Neural progenitor cell (in vitro differentiated cells): ENCODE measurements at regions not wholly inside any gene's neighbourhood (a gene's known extent, or its start where the extent isn't known, plus 50 kb on each side); places are given as distances from the start of the nearest gene placed in this dataset.

Experiments used
- DNase-seq: peaks from one replicate; pipeline ENCODE4 v3.0.0-alpha.2; 2016; ENCODE audit warnings: low spot score
- H2AFZ ChIP-seq: fragments of 200-600 bp; sonication (generic); replicated peaks from 2 replicates; pipeline ENCODE4 v1.6.1; 2016; ENCODE audit warnings: antibody characterized with exemption
- H3F3A ChIP-seq: fragments of 200-600 bp; sonication (generic); 2 replicates; pipeline ENCODE4 v1.6.1; 2016; ENCODE audit warnings: antibody characterized with exemption, low read depth
- H3K27ac ChIP-seq: fragments of 200-600 bp; sonication (generic); 2 replicates; pipeline ENCODE4 v1.5.1; 2016; ENCODE audit warnings: mild to moderate bottlenecking
- H3K27me3 ChIP-seq: fragments of 200-600 bp; sonication (generic); 2 replicates; pipeline ENCODE4 v1.6.1; 2016; ENCODE audit warnings: mild to moderate bottlenecking, moderate library complexity
- H3K36me3 ChIP-seq: fragments of 200-600 bp; sonication (generic); 2 replicates; pipeline ENCODE4 v1.5.1; 2016
- H3K4me1 ChIP-seq: fragments of 200-600 bp; sonication (generic); 2 replicates; pipeline ENCODE4 v1.6.1; 2016; ENCODE audit warnings: mixed run types
- H3K4me2 ChIP-seq: fragments of 200-600 bp; sonication (generic); 2 replicates; pipeline ENCODE4 v1.6.1; 2016
- H3K4me3 ChIP-seq: fragments of 200-600 bp; sonication (generic); 2 replicates; pipeline ENCODE4 v1.5.1; 2016
- H3K79me2 ChIP-seq: fragments of 200-600 bp; sonication (generic); 2 replicates; pipeline ENCODE4 v1.6.1; 2016; ENCODE audit warnings: low read depth
- H3K9ac ChIP-seq: fragments of 200-600 bp; sonication (generic); 2 replicates; pipeline ENCODE4 v1.6.1; 2016
- H3K9me3 ChIP-seq: fragments of 200-600 bp; sonication (generic); 2 replicates; pipeline ENCODE4 v1.5.1; 2016; ENCODE audit warnings: low read depth
- H4K20me1 ChIP-seq: fragments of 200-600 bp; sonication (generic); 2 replicates; pipeline ENCODE4 v1.6.1; 2016; ENCODE audit warnings: low read depth
- H3K27ac Mint-ChIP-seq: 3 replicates; pipeline ENCODE4 v1.8.0; 2021; ENCODE audit warnings: mixed read lengths
- H3K27me3 Mint-ChIP-seq: 2 replicates; pipeline ENCODE4 v1.8.0; 2022; ENCODE audit warnings: low read depth, mild to moderate bottlenecking, inconsistent platforms, moderate library complexity, mixed read lengths; ENCODE audit not compliant: insufficient read depth
- H3K36me3 Mint-ChIP-seq: 3 replicates; pipeline ENCODE4 v1.8.0; 2021; ENCODE audit warnings: mixed read lengths
- H3K4me1 Mint-ChIP-seq: 3 replicates; pipeline ENCODE4 v1.8.0; 2021; ENCODE audit warnings: mixed read lengths
- H3K4me3 Mint-ChIP-seq: 3 replicates; pipeline ENCODE4 v1.8.0; 2021; ENCODE audit warnings: mild to moderate bottlenecking, moderate library complexity, mixed read lengths
- H3K9me3 Mint-ChIP-seq: 3 replicates; pipeline ENCODE4 v1.8.0; 2020; ENCODE audit warnings: mixed read lengths
- EZH2 ChIP-seq: fragments of 200-600 bp; sonication (generic); IDR thresholded peaks from 2 replicates; pipeline ENCODE4 v1.6.1; 2017; ENCODE audit warnings: antibody characterized with exemption, mild to moderate bottlenecking, moderate library complexity
- EZH2phosphoT487 ChIP-seq: fragments of 200-600 bp; sonication (generic); IDR thresholded peaks from 2 replicates; pipeline ENCODE4 v1.6.1; 2017; ENCODE audit warnings: antibody characterized with exemption
- TF ChIP-seq, protein P1 (sequence below): fragments of 200-600 bp; sonication (generic); IDR thresholded peaks from 2 replicates; pipeline ENCODE4 v1.5.1; 2017; ENCODE audit warnings: antibody characterized with exemption, mild to moderate bottlenecking

DNA sequence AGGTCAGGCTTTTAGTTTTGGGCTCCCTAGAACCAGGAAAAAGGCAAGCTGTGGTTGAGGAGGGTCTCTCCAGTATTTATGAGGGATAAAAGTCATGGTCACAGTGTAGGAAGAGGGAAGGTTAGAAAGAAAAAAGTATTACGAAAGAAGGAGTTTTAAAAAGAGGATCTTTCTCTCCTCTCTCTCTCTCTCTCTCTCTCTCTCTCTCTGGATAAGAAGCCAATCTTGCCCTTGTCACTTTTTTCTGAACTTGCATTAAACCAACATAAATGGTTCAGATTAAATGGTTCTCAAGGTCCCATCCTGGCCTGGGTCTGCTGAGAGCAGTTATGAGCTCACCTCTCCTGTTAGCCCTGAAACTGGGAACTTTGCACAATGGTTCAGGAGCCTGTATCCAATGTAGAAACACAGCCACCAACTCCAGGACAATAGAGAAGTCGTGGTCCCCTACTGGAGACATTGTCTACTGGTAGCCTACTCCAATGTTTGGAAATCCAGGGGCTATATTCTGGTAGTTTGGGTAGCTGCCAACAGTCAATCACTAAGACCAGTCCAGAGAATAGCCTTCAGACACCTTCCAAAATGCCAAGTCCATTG is 131.9 kb downstream of the DAD1 start:
- Mint-ChIP-seq H3K27me3 (peaks cover 9% of the 10 kb centered on the region), H3K27ac (no peak overlapping the region)
- TF ChIP-seq EZH2: no peak
- TF ChIP-seq, protein P1, sequence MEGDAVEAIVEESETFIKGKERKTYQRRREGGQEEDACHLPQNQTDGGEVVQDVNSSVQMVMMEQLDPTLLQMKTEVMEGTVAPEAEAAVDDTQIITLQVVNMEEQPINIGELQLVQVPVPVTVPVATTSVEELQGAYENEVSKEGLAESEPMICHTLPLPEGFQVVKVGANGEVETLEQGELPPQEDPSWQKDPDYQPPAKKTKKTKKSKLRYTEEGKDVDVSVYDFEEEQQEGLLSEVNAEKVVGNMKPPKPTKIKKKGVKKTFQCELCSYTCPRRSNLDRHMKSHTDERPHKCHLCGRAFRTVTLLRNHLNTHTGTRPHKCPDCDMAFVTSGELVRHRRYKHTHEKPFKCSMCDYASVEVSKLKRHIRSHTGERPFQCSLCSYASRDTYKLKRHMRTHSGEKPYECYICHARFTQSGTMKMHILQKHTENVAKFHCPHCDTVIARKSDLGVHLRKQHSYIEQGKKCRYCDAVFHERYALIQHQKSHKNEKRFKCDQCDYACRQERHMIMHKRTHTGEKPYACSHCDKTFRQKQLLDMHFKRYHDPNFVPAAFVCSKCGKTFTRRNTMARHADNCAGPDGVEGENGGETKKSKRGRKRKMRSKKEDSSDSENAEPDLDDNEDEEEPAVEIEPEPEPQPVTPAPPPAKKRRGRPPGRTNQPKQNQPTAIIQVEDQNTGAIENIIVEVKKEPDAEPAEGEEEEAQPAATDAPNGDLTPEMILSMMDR: no peak
- TF ChIP-seq EZH2phosphoT487: no peak

DNA sequence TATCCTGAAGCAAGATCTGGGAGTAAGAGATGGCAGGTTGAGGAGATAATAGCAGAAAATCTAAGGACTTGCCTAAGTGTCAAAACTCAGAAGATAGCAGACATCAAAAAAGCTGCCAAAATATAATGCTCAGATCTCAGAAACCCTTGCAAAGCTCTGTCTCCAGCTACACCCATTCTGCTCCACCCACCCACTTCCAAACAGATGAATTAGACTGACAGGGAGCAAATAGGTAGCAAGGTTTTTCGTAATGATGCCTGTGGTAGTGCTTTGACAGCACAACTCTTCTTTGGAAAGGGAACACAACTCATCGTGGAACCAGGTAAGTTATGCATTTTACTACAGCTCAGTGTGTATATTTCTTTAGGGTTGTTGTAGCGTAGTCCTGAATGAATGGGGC is 132.6 kb downstream of the DAD1 start:
- no peaks in the 10 kb centered on the region for H4K20me1 ChIP-seq
- no peak overlapping the region for H3K27ac ChIP-seq
- no peaks in the 10 kb centered on the region for H3K36me3 ChIP-seq
- DNase-seq: no peak
- no peaks in the 10 kb centered on the region for H3K27me3 ChIP-seq
- Mint-ChIP-seq H3K27ac (no peak overlapping the region), H3K4me1 (peaks cover 13% of the 10 kb centered on the region), H3K4me3 (no peak overlapping the region), H3K36me3 (peaks cover 2% of the 10 kb centered on the region), H3K9me3 (peaks cover 5% of the 10 kb centered on the region), H3K27me3 (peaks cover 9% of the 10 kb centered on the region)
- no peak overlapping the region for H2AFZ ChIP-seq
- TF ChIP-seq, protein P1: no peak
- TF ChIP-seq EZH2 (no peak), EZH2phosphoT487 (no peak)
- H3K4me3 ChIP-seq: no peak overlapping the region
- no peaks in the 10 kb centered on the region for H3K4me1 ChIP-seq
- H3K9me3 ChIP-seq: no peaks in the 10 kb centered on the region
- H3K9ac ChIP-seq: no peak overlapping the region
- H3K4me2 ChIP-seq: no peak overlapping the region
- H3K79me2 ChIP-seq: no peaks in the 10 kb centered on the region
- no peaks in the 10 kb centered on the region for H3F3A ChIP-seq

More for the DNA sequence above, 131.9 kb downstream of the DAD1 start:
- no peaks in the 10 kb centered on the region for H3K4me1 ChIP-seq
- H3K36me3 Mint-ChIP-seq: peaks cover 2% of the 10 kb centered on the region
- H3K4me3 ChIP-seq: no peak overlapping the region
- H3K27me3 ChIP-seq: no peaks in the 10 kb centered on the region
- H3K4me2 ChIP-seq: no peak overlapping the region
- no peak overlapping the region for H3K27ac ChIP-seq
- H3K9me3 ChIP-seq: no peaks in the 10 kb centered on the region
- no peaks in the 10 kb centered on the region for H3F3A ChIP-seq
- no peaks in the 10 kb centered on the region for H4K20me1 ChIP-seq
- no peak overlapping the region for H3K9ac ChIP-seq
- no peaks in the 10 kb centered on the region for H3K36me3 ChIP-seq
- H2AFZ ChIP-seq: no peak overlapping the region
- H3K4me1 Mint-ChIP-seq: peaks cover 12% of the 10 kb centered on the region
- H3K9me3 Mint-ChIP-seq: peaks cover 5% of the 10 kb centered on the region
- no peak for DNase-seq
- H3K79me2 ChIP-seq: no peaks in the 10 kb centered on the region
- H3K4me3 Mint-ChIP-seq: no peak overlapping the region

DNA sequence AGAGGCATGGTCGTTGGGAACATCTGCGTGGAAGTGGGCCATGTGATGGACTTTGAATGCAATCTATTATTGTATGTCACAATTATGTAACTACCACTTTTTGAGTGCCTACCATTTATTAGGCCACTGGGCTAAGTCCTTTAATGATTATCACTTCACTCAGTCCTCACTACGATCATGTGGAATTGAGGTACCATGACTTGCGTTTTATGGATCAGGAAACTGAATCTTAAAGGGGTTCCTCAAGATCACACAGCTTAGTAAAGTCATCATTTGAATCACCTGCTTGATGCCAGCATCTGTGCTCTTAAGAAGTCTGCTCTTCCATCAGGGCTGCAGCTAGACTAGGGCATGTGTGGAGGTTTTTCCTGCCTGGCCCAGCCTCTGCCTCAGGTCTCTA is 136.7 kb downstream of the DAD1 start:
- Histone ChIP-seq H3K9ac (no peak overlapping the region), H3K27me3 (no peaks in the 10 kb centered on the region), H3K79me2 (no peaks in the 10 kb centered on the region), H3F3A (no peaks in the 10 kb centered on the region), H3K9me3 (no peaks in the 10 kb centered on the region), H2AFZ (no peak overlapping the region), H3K27ac (no peak overlapping the region), H4K20me1 (no peaks in the 10 kb centered on the region), H3K36me3 (no peaks in the 10 kb centered on the region), H3K4me3 (no peak overlapping the region), H3K4me1 (no peaks in the 10 kb centered on the region), H3K4me2 (no peak overlapping the region)
- H3K4me3 Mint-ChIP-seq: peak overlapping the region; percentile 14
- peaks cover 2% of the 10 kb centered on the region for H3K36me3 Mint-ChIP-seq
- TF ChIP-seq EZH2: no peak
- TF ChIP-seq, protein P1: no peak
- no peak for TF ChIP-seq EZH2phosphoT487
- peaks cover 6% of the 10 kb centered on the region for H3K9me3 Mint-ChIP-seq
- peaks cover 9% of the 10 kb centered on the region for H3K27me3 Mint-ChIP-seq
- peaks cover 36% of the 10 kb centered on the region for H3K4me1 Mint-ChIP-seq
- no peak overlapping the region for H3K27ac Mint-ChIP-seq
- no peak for DNase-seq
